ENCODE measurements at regions not wholly inside any gene's neighbourhood (a gene's known extent, or its start where the extent isn't known, plus 50 kb on each side); places are given as distances from the start of the nearest gene placed in this dataset.
"Not testable (repeated sequence)": the region's sequence is repeated elsewhere in the genome, so short reads cannot be mapped to it uniquely, and the experiment has no call there.

GRCh38 chr3:72044231-72044855 lies 259.4 kb upstream of the PROK2 start:
- no peak for DNase-seq

DNA sequence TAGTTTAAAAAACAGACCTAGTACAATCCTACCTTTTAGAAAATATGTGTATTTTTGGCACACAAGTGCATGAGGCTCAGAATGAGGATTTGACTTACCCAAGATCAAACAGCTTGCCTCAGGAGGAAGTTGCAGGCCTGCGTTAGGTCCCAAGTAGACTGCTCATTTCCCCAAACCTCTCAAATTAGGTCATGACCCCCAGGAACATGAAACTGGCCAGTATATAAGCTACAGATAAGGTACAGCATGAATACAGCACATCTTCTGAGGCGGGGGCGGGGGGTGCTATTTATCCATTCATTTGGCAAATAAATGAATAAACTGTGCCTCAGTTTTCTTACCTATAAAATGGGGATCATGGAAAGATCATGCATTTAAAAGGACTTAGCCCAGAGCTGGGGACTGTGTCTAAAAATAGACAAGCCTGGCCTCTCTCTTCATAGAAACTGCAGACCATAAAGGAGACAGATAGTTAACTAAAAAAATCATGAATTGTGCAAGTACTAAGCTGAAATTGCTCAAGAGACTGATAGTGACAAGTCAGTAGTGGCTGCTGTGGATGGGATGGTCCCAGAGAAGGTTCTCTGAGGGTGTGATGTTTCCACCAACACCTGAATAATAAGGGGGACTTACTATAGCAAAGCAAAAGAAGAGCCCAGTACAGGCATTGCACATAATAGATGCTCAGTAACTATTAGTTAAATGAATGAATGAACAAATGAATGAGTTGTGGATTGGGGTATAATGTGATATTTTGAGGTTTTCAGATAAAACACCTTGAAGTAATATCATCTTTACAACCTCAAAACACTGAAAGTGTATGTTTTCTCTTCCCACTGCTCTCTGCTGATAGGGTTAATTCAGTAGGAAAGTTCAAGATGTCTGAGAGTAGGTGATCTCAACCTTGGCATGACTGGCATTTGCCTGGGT lies 258.5 kb upstream of the PROK2 start:
- no peak for DNase-seq

DNA sequence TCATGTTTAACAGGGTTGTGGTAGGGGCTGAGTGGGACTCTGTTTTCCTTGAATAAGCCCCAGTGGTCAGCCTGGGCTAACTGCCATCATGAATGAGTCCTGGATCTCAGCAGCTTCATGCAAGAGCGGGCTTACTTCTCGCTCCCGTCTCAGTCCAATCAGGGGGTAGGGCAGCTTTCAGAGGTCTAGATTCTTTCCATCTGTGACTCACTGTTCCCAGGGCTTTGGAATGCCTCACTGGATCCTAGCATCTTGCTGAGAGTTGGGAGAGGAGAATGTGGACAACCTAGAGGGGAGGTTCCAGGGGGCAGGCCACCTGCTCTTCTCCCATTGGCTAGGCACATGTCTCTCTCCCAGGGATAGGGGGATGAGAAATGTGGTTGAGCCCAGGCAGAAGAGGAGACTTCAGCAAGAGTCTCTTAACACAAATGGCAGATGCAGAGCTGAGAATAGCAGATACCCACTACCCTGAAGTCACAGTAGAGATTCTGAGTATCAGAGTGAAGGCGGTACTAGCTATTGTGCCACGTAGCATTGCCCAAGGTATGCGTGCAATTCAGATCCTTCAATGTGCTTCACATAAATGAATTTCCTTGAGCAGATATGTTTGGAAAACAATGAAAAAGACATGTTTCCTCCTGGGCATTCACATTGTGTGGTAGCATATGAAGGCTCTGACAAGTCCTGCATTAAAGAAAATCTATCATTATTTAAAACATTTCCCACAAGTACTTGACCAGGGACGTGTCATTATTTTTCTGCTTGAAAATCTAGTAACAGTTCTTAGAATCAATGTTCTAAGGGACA lies 257.7 kb upstream of the PROK2 start:
- peak in 1 of 14 donors; percentile 6 for DNase-seq

- DNase-seq = peak in 12 of 14 donors; percentile 8 to 96 (median 21)
Measured at GRCh38 chr3:72041511-72041910, 256.6 kb upstream of the PROK2 start.

DNA sequence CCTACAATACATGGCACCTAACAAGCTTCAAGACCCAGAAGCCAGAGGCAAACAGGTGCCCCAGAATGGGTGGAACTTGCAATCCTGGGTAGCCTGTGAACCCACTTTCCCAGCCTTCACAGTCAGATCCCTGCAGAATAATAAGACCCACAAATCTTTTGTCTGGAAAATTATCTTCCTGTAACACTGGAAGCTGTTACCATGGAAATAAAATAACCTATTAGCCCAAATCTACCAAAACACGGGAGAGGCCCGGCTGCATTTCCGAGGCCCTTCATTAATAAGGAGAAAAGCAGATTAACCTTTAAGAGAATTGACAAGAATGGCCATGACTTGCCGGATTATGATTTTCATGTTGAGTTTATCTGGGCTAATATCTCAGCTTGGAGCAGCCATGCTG lies 256.1 kb upstream of the PROK2 start:
- DNase-seq = no peak

DNA sequence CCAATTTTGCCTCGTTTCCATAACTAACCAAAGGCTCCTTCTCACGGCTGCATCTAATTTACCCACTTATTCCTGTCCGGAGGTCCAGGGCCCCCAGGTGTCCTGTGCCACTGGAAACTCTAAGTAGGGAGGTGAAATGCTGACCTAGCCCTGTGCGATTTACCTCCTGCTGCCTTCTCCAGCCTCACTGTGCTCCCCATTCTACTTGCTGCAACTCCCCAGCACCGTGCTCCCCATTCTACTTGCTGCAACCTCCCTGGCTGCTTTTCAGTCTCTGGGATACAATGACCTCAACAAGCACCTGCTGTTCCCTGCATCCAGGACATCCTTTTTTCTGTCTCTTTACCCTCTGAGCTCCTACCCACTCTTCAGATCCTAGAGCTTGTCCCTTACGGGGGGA lies 254.7 kb upstream of the PROK2 start:
- DNase-seq = no peak

- DNase-seq = no peak
Measured at GRCh38 chr3:72036899-72037298, 252.0 kb upstream of the PROK2 start.

DNA sequence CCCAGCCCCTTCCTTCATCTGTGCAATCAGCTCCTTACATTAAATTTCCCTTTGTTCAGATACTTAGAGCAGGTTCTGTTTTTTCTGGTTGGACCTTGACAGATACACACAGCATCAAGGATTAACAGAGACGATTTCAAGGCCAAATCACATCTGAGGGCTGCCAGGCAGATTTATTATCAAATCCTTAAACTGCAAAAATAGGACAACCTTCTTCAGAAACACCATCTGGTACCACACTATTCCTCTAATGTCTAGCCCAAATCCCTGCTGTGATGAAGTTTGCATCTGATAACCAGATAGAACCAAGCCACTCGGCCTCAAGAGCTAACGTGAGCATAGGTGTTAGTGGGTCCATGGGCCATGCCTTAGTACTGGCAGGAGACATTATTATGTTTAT lies 250.7 kb upstream of the PROK2 start:
- DNase-seq = peak in 1 of 14 donors; percentile 74

- DNase-seq = no peak
Measured at GRCh38 chr3:72034986-72035385, 250.0 kb upstream of the PROK2 start.

DNA sequence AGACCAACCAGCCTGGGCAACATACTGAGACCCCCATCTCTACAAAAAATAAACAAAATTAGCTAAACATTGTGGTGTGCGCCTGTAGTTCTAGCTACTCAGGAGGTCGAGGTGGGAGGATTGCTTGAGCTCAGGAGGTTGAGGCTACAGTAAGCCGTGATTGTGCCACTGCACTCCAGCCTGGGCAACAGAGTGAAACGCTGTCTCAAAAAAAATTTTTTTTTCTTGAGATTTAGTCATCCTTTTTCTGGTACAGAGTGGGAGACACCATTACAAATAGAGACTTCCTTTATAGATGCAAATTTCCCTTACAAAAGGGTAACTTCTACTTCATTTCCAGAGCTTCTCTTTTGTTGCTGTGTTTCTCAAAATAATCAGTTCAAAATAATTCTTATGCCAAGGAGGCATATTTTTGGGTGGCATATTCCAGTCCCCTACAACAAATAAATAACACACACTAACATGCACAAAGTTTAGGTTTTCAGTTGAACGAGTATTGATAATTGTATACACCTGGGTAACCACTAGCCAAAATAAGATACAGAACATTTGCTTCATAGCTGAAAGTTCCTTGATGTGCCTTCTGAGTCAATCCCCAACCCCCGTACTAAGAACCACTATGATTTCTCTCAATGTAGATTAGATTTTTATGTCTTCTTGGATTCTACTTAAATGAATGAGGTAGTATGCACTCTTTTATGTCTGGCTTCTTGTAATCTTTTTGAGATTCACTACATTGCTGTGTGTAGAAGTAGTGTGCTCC lies 248.9 kb upstream of the PROK2 start:
- DNase-seq = no peak

GRCh38 chr3:72032441-72033135 lies 247.6 kb upstream of the PROK2 start:
- no peak for DNase-seq

DNA sequence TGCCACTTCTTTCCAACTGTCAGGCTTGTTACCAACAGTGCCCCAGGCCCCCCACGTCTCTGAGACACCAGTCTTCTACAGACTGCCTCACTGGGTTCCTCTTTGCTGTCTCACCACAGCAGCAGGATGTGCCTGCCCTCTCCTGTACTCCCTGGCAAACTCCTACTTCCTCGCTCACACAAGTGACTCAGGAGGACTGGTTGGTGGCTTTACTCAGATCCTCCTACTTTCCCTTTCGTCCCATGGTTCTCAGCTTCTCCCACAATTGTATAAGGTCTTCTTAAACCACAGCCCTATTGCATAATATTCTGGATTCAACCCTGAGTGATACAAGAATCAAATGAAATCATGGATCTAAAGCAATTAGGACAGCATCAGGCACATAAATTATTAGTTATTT lies 246.6 kb upstream of the PROK2 start:
- no peak for DNase-seq

- not testable (repeated sequence) for DNase-seq
Measured at GRCh38 chr3:72030296-72030695, 245.3 kb upstream of the PROK2 start.

GRCh38 chr3:72028726-72029125 lies 243.8 kb upstream of the PROK2 start:
- not testable (repeated sequence) for DNase-seq

DNA sequence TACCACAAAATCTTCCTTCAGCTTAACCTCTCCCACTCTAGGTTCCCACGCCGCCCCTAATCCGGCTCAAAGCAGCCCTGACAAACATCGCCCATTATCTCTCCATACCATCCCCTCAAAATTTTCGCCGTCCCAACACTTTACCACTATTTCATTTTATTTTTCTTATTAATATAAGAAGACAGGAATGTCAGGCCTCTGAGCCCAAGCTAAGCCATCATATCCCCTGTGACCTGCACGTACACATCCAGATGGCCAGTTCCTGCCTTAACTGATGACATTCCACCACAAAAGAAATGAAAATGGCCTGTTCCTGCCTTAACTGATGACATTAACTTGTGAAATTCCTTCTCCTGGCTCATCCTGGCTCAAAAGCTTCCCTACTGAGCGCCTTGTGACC lies 243.4 kb upstream of the PROK2 start:
- DNase-seq = not testable (repeated sequence)

DNA sequence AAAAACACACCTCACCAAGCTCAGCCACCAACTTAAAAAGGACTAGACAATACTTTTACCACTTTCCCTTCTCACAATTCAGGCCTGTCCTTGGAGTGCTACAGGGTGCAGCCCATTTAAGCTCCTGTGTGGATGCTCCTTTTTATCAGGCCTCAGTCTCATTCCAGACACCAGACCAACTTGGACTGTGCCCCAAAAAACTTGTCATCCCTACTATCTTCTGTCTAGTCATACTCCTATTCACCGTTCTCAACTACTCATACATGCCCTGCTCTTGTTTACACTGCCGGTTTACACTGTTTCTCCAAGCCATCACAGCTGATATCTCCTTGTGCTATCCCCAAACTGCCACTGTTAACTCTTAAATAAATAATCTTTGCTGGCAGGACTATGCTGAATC lies 242.8 kb upstream of the PROK2 start:
- not testable (repeated sequence) for DNase-seq

- DNase-seq = no peak
Measured at GRCh38 chr3:72022027-72022426, 237.1 kb upstream of the PROK2 start.

- DNase-seq = no peak
Measured at GRCh38 chr3:72021531-72021930, 236.6 kb upstream of the PROK2 start.

GRCh38 chr3:72018343-72018984 lies 233.5 kb upstream of the PROK2 start:
- no peak for DNase-seq

DNA sequence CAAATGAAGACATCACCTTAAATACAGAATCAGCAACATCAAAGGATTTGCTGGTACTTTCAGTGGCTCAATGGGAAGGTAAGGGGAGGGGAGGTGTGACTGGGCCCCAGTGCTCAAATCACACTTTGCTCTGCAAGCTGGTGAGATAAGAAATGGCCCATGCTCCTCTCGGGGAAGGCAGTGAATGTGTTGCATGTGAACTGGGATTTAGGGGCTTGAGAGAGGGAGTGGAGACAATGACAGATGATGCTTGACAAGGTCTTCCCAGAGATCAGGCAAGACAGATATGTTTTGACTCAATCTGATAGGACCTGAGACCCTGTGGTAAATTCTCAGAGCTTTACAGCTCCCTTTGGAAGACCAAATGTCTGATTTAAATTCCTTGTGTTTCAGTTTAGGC lies 233.0 kb upstream of the PROK2 start:
- DNase-seq = no peak

- DNase-seq = no peak
Measured at GRCh38 chr3:72017311-72017710, 232.4 kb upstream of the PROK2 start.
